GM12872 (cell line): ENCODE measurements at regions not wholly inside any gene's neighbourhood (a gene's known extent, or its start where the extent isn't known, plus 50 kb on each side); places are given as distances from the start of the nearest gene placed in this dataset.

Experiments
- CTCF ChIP-seq: IDR thresholded peaks from 3 replicates; pipeline ENCODE4 v1.5.1; 2011; ENCODE audit warnings: low read depth, mild to moderate bottlenecking, low read length, moderate library complexity; ENCODE audit not compliant: insufficient read depth

- TF ChIP-seq CTCF: no peak
These were observed 70.4 kb downstream of the RCN1 start for GRCh38 chr11:32161293-32161692.

GRCh38 chr11:32162351-32162750, 71.5 kb downstream of the RCN1 start:
- TF ChIP-seq CTCF: no peak

GRCh38 chr11:32162906-32163305, 72.0 kb downstream of the RCN1 start:
- TF ChIP-seq CTCF: no peak

- TF ChIP-seq CTCF: no peak
These were observed 72.7 kb downstream of the RCN1 start for GRCh38 chr11:32163557-32163956.

- no peak for TF ChIP-seq CTCF
These were observed 74.0 kb downstream of the RCN1 start for GRCh38 chr11:32164836-32165235.

- TF ChIP-seq CTCF: no peak
These were observed 78.0 kb downstream of the RCN1 start for GRCh38 chr11:32168924-32169323.

- no peak for TF ChIP-seq CTCF
These were observed 80.6 kb downstream of the RCN1 start for GRCh38 chr11:32171445-32171844.
